HG02943 (cell line): ENCODE measurements at regions not wholly inside any gene's neighbourhood (a gene's known extent, or its start where the extent isn't known, plus 50 kb on each side); places are given as distances from the start of the nearest gene placed in this dataset.

ENCODE experiments used
- ATAC-seq: cut with Tn5 transposase; IDR thresholded peaks from one replicate; pipeline ENCODE4 v1.9.1; 2021; ENCODE audit warnings: mild to moderate bottlenecking, low read depth, moderate library complexity; ENCODE audit not compliant: unreplicated experiment

DNA sequence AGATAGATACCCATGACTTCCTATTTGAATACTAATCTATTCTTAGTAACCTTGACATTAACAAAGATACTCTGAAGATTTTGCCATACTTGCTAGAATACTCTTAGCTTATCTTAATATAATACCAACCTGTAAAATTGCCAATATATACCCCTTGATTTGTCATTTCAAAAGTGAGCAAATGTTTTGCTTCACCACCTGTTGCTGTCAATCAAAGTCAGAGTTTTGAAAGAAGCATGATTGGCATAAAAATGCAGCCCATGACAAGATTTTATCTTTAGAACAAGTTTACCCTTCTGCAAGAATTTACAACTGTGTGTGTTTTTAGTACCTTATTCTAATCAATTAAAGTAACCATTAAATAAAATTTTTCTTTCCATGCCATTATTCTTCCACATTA is 236.2 kb downstream of the TBX18 start:
- ATAC-seq: no peak

DNA sequence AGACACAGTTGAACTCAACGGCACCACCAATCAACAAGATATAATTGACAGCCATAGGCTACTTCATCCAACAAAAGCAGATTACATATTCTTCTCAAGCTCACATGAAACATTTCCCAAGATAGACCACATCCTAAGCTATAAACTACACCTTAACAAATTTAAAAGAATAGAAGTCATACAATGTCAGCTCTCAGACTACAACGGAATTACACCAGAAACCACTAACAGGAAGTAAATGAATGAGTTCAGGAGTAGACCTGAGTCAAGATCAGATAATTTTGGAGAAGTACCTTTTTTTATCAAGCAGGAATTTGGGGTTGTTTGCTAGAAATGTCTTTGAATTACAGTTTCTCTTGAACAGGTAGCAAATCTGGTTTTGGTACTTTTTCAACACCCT is 237.8 kb downstream of the TBX18 start:
- no peak for ATAC-seq

DNA sequence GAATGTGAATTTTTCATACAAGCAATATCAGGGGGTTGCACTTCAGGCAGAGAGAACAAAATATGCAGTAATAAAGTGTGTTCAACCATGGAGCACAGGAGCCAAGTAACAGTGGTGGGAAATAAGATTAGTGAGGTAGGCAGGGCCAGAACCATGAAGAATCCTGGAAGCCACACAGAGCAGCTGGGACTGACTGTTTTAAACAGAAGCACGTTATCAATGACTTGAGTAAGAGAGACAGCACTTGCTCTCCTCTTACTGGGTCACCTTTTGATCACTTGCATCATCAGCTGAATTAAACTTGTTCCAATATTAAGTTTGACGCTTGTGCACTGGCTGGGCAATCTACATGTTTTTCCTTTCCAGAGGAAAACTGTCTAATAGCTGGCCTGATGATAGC is 238.5 kb downstream of the TBX18 start:
- no peak for ATAC-seq

DNA sequence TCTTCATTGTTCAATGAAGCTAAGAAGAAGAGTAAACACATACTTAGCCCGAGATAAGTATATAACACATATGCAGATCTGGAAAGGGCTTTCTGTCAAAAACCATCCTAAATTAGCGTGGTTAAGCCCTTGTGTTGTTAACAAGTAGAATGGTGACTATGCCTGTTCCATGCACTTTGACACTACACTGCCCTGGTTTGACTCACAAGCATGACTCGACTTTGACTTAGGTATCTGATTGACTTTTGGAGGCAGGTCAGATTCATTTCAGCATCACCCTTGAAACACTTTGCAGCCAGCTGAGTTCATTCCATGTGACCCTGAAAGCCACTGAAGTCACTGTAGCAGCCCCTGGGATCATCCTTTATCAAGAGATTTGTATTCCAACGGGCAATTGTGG is 239.8 kb downstream of the TBX18 start:
- no peak for ATAC-seq

DNA sequence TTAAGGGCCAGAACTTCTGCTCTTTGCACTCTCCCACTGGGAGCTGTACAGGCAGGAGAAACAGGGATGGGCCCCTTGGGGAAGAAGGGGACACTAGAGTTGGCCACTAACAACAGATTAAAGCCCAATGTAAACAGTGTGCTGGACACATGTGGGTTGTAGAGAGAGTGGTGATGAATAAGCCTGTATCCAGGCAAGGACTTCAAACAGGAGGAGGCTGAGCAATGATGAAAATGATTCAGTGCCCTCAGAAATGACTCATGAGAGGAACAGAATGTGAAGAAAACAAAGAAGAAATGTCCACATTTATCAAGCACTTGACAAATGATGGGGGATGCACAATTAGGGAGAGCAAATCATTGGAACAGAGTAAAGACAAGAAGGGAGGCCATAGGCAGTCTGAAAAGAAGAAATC is 242.3 kb downstream of the TBX18 start:
- ATAC-seq: no peak

DNA sequence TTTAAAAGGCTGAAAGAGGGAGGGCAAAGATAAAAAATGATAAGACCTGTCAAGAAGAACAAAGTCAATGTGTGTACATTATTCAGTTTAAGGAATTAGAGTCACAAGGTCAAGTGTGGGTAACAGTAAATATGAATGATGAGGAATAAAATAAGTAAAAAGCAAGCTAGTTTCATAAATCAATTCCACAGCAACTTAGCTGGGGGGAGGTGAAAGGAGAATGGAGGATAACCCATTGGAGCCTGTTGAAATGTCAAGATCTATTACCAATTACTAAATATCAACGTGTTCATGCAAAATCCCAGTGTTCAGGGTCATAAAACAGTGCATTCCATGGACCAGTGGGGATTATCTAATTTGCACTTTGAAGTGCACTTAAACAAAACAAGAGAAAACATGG is 242.9 kb downstream of the TBX18 start:
- ATAC-seq: no peak

DNA sequence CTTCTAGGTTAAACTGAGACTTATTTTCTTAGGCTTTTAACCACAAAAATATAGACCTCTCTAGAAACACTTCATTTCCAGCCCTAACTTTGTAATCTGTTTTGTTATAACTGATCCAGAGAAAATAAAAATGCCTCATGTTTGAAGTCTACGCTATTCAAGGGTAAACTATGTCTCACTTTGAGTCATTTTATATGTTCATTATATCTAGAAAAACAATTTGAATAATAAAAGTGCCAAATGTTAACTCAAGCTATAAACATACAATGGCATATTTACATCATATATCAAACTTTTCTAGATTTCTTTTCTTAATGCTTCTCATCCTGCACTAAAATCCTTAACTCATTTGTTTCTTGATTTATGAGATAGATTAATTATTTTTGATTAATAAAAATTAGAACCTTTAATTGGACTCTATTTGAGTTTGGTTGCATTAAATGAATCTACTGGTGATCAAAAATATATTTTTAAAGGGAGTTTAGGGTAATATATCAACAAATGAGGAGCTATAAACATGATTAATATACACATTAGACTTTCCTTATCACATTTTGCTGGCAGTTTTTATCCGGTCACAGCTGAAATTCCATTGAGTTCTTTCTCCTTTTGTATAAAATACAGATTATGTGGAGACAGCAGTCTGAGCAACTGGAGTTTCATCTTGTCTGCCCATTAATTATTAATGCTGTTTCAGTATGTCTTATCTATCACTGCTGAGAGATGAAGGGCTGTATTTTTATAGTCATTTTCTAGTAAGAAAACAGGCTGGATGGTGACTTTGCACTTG is 246.5 kb downstream of the TBX18 start:
- ATAC-seq: no peak

DNA sequence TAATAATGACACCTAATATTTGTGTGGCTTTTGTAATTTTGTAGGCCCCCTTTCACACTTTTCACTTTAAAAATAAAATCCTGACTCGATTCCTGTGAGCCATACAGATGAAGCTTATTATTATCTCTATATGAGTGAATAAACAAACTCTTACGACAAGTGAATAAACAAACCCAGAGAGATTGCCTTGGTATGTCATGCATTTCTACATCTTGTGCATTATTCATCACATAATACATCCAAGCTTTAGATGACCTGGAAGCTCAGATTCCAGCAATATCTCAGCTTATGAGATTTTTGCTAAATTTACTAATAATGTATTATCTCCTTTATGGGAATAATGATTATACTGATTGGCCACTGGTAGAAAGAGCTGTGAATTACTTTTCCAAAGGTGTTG is 248.2 kb downstream of the TBX18 start:
- no peak for ATAC-seq

DNA sequence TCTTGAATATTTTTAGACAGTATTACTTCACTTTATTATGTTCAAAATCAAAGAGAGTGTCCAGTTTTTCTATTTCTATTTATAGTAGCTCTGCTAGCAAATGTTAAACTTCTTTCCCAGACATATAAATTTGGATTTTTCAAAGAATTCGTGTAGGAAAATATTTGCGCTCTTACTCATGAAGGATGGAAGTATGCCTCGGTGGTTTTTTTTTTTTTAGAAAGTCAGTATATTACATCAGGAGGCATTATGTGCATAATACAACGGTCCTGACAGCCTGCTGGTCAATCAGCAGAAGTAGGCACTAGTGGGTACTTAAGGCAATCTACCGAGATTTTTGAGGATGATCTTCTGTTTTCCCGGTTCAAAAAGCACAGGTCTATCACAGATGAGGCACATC is 249.3 kb downstream of the TBX18 start:
- ATAC-seq: no peak

DNA sequence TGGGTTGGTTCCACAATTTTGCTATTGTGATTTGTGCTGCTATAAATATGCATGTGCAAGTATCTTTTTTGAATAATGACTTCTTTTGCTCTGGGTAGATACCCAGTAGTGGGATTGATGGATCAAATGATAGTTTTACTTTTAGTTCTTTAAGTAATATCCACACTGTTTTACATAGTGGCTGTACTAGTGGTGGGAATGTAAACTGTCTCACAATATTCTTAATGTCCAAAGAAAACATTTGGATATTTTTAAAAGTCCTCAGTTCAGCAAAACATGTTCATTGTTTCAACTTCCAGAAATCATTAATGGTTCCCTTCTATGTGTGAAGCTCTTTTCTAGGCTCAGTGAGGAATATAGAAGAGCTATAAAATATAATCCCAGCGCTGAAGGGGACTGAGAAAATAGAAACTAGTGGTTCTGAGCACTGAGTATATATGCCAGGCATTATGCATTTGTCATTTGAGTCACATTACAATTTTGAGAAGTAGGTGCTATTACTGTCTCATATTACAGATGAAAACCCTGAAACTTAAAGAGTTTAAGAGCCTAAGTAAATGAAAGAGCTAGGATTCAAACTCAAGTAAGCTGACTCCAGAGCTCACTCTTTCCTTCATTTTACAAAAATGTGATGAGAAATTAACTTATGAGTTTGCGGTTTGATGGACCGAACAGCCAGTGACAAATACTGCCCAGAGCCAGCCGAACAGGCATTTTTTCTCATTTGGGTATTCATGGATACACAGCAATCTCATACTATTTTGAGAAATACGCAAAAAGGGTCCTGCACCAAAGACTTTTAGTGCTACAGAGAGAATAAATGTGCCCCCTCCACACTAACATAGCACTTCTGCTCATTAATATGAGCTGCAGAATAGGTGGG is 250.1 kb downstream of the TBX18 start:
- ATAC-seq: no peak

DNA sequence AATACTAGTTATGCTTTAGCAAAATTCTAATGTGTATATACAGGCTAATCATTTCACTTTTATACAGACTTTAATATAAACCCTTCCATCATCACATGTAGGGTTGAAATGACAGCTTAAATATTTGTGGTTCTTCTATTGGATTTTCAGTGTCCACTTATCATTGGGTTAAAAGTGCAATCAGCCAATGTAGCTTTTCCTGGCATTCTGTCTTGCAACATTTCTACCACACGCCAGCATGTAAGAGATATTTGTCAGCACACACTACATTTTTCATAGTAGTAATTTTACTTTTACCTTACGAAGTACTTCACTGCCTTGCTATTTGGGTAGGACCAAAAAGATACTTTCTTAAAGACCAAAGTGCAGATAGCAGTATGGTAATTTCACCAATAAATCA is 252.0 kb downstream of the TBX18 start:
- ATAC-seq: no peak

DNA sequence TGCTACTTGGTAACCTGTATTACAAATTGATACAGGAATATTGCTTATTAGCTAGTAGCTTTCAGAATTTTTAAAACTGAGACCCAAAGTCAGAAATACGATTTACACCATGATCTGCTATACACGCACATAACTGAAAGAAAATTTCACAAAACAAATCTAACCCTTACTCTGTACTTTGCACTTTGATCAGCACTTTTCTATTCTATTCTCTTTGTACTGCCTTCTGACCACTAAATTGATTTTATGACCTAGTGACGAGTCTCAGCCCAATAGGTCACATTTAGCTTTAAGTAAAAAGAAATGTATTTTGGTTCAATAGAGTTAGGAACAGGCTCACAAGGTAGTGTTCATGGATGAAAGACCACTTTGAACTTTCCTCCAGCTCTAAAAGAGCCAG is 252.5 kb downstream of the TBX18 start:
- no peak for ATAC-seq

DNA sequence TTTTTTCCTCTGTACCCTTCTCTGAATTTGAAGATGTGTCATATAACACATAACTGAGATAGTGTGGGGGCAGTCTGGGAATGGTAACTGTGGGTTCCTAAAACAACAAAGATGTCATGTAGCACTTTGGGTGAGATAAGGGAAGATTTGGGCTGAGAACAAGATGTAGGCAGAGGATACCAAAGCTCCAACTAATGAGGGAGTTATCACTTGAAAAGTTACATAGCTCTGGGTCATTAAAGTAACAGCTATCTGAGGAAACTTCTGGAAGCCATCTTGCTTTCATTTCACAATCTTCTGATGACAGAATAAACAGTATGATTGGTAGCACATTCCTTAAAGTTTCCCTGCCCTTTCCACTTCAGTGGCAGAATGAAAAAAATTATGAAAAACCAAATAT is 255.4 kb downstream of the TBX18 start:
- ATAC-seq: no peak

DNA sequence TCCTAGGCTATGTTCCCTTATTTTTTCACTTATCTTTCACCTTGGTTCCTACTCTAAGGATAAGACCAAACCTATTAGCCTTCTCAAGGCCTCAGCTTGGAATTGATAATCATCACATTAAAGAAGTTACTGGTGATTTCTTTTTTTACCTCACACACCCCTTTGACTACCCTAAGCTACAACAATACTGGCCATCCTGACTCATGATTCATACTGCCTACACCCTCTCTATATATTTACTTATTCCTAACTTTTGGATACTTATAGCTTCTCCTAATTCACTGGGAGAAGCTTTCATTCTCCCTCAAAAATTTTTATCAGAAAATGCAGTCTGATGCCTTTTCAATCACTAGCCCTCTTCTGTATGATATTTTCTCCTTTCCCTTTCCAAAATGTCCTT is 256.1 kb downstream of the TBX18 start:
- no peak for ATAC-seq

DNA sequence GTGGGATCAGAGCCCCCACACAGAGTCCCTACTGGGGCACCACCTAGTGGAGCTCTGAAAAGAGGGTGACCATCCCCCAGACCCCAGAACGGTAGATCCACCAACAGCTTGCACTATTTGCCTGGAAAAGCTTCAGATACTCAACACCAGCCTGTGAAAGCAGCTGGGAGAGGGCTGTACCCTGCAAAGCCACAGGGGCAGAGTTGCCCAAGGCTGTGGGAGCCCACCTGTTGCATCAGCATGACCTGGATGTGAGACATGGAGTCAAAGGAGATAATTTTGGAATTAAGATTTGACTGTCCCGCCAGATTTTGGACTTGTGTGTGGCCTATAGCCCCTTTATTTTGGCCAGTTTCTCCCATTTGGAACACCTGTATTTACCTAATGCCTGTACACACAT is 260.4 kb downstream of the TBX18 start:
- no peak for ATAC-seq

DNA sequence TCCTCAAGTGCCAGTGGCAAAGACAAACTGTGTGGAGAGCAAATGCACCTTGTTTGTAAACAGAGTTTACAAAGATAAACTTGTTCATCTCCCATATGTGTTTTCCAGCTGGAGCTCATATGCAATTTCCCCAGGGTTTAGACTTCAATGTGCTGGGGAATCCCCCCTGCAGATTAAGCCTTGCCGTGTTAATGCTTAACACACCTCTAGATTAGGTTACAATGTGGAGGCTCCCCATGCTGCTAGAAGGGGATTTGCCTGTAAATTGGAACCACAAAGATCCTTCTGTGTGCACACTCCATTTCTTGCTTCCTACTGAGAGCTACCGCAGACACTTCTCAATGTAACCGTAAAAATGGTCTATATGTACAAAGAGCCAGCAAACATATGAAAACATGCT is 263.1 kb downstream of the TBX18 start:
- no peak for ATAC-seq

DNA sequence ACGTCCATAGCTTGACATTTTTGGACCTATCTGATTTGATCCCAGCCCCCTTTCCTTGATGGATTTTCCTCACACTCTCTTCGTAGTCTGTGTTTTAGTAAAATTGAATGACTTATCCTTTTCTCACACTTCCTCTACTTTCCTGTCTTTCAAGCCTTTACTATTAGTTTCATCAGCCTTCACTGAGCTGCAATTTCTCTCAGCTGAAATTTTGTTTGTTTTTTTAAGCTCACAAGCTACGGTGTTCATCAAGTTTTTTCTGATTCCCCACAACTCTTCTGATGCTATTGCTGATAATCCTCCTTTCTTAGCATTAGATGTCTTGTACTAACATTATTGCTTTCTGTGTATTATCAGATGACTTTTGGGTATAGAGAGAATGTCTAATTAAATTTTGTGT is 263.7 kb downstream of the TBX18 start:
- no peak for ATAC-seq

DNA sequence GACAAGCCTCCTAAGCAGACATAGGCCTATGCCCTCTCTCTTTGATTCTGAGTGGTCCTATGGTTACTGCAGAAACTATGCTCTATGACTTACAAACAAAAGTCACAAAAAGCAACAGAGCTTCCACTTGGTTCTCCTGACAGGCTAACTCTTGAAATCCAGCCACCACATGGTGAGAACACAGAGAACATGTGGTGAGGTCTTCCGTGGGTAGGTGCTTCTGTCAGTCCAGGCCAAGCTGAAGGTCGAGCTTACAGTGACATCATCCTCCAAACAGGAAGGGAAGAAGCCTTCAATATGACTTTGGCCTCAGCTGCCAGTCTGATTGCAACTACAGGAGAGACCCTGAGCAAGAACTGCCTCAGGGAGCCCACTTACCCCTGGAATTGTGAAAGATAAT is 265.5 kb downstream of the TBX18 start:
- no peak for ATAC-seq

DNA sequence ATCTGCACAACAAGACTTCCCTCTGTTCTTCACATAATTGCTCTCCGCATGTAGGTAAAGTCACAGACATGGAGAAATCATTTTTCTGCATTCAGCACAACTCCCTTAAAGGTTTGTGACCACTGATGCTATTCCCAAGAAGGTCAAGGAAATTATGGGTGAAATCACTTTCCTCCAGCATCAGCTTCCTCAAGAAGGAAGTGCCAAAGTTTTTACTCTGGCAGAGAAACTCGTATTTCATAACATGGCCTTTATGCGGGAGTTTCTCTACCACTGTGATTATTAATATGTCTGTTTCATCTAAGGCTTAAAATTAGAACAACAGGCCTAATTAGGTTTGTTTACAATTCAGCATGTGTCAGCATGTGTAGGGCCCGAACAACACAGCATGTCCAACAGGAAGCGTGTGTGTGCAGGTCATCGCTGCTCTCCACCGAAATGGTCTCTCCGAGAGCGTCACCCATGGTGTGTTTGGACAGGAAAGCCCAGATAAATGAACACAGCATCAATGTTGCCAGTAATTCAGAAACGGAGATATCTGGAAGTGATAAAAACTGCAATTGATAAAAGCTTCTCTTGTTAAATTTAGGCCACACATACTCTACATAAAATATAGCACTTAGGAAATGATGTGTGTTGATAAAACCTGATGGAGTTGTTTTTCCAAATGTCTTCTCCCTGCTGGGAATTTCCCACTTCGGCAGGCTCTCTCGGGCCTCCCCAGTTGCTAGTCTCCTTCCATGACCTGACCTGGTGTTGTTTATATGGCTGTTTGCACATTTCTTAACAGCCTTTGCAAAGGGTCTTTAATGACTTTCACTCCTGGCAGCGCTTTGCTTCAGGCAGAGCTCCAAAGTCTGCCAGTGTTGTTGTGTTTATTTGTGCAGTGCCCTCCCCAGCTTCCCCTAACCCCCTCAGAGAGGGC is 265.1 kb upstream of the CEP162 start:
- ATAC-seq: no peak

DNA sequence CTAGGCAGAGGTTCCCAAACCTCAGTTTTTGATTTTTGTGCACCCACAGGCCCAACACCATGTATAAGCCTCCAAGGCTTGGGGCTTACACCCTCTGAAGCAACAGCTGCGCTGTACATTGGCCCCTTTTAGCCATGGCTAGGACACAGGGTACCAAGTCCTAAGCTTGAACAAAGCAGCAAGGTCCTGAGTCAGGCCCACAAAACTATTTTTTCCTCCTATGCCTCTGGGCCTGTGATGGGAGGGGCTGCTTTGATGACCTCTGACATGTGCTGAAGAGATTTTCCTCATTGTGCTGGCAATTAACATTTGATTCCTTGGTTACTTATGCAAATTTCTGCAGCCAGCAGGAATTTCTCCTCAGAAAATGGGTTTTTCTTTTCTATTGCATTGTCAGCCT is 262.2 kb upstream of the CEP162 start:
- no peak for ATAC-seq

DNA sequence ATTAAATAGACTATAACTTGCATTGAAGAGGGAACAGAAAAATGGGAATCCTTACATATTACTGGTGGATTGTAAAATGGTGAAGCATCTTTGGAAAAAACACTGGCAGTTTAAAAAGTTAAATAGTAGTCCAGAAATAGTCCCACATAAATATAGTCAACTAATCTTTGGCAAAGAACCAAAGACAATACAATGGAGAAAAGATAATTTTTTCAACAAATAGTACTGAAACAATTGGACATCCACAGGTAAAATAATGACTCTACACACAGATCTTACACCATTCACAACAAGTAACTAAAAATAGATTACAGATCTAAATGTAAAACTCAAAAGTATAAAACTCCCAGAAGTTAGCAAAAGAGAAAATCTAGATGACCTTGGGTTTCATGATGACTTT is 259.1 kb upstream of the CEP162 start:
- no peak for ATAC-seq
